ENCODE measurements at regions not wholly inside any gene's neighbourhood (a gene's known extent, or its start where the extent isn't known, plus 50 kb on each side); places are given as distances from the start of the nearest gene placed in this dataset.

DNA sequence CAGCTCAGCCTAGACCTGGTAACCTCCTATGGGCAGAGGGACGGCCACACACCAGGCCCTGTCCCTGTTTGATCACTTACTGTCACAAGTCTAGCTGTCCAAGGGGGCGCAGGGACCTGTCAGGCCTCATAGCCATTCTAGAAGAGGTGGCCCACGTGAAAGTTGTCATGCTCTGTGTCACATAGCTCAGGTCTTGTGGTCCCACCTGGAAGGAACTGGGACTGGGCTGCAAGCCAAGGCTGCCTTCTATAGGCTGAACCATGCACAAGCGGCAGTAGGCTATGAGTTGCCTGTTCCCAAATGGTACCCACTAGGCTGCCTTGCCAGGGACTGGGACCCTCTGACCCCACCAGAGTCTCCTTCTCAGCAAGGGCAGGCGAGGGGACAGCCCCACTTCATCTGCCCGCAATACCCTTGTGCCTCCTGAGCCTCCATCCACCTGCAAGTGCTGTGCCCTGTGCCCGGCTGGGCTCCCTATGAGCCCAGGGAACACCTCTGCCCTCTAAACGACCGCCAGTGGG lies 177.5 kb downstream of the ANAPC1 start:
- Histone ChIP-seq H3K4me3 (ENCODE audit: control extremely low read depth in 1 of 5, extremely low read depth in 1 of 5, insufficient read depth in 1 of 5, low read depth in 2 of 5, low read length in 4 of 5) (no peak overlapping the region), H3K79me2 (ENCODE audit: control insufficient read depth, insufficient read depth, low read length) (no peaks in the 10 kb centered on the region), H3K4me2 (replicated peaks; ENCODE audit: low read depth, low read length, poor library complexity, severe bottlenecking) (no peak overlapping the region), H2AFZ (ENCODE audit: insufficient read depth, low read depth, low read length, poor library complexity, severe bottlenecking) (no peak overlapping the region), H3K4me1 (ENCODE audit: control insufficient read depth in 2 of 2, insufficient read depth in 2 of 2, low read length in 2 of 2) (peaks cover 0 to 12% of the 10 kb centered on the region in 2 donors), H3K36me3 (replicated peaks in 1 of 2; ENCODE audit: control extremely low read depth in 1 of 2, control insufficient read depth in 1 of 2, extremely low read depth in 1 of 2, insufficient read depth in 2 of 2, low read length in 1 of 2) (no peaks in the 10 kb centered on the region), H4K20me1 (ENCODE audit: control insufficient read depth, insufficient read depth, low read length, poor library complexity, severe bottlenecking) (no peaks in the 10 kb centered on the region), H3K9me3 (ENCODE audit: control extremely low read depth in 1 of 3, control insufficient read depth in 2 of 3, insufficient read depth in 1 of 3, low read length in 2 of 3) (peaks cover 0 to 5% (median 0%) of the 10 kb centered on the region in 3 donors), H3K27ac (ENCODE audit: low read length in 2 of 2) (no peak overlapping the region), H3K27me3 (replicated peaks in 1 of 4; ENCODE audit: control extremely low read depth in 1 of 4, control insufficient read depth in 3 of 4, insufficient read depth in 4 of 4, low read length in 3 of 4) (no peaks in the 10 kb centered on the region), H3K9ac (ENCODE audit: low read length) (no peak overlapping the region)
- POLR2A ChIA-PET: no interaction called here
- intact Hi-C loops (cut with micrococcal nuclease): no loop called here
- H3K9me3 Mint-ChIP-seq (ENCODE audit: insufficient read depth): no peaks in the 10 kb centered on the region
- CTCF ChIA-PET: interaction anchor here (1.1 kb wide), 1 partner anchor 589 kb away, joined by 3 read pairs; no protein-coding TSS in a partner anchor
- H3K27me3 Mint-ChIP-seq: no peaks in the 10 kb centered on the region
- H3K27ac Mint-ChIP-seq: no peak overlapping the region
- peaks cover 22% of the 10 kb centered on the region for H3K4me1 Mint-ChIP-seq
- 74% methylated on average over 9 of the region's 9 CpGs for WGBS (ENCODE audit: insufficient coverage)
- DNase-seq (no peak), ATAC-seq (ENCODE audit: low read depth) (peak; percentile 3)
- TF ChIP-seq, protein P1, sequence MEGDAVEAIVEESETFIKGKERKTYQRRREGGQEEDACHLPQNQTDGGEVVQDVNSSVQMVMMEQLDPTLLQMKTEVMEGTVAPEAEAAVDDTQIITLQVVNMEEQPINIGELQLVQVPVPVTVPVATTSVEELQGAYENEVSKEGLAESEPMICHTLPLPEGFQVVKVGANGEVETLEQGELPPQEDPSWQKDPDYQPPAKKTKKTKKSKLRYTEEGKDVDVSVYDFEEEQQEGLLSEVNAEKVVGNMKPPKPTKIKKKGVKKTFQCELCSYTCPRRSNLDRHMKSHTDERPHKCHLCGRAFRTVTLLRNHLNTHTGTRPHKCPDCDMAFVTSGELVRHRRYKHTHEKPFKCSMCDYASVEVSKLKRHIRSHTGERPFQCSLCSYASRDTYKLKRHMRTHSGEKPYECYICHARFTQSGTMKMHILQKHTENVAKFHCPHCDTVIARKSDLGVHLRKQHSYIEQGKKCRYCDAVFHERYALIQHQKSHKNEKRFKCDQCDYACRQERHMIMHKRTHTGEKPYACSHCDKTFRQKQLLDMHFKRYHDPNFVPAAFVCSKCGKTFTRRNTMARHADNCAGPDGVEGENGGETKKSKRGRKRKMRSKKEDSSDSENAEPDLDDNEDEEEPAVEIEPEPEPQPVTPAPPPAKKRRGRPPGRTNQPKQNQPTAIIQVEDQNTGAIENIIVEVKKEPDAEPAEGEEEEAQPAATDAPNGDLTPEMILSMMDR (IDR thresholded peaks at IDR 0.05): no peak
- no peak for TF ChIP-seq EZH2 (IDR thresholded peaks at IDR 0.05; ENCODE audit: borderline replicate concordance, insufficient read depth, low read depth, low read length, poor library complexity, severe bottlenecking)
- no peak overlapping the region for H3K4me3 Mint-ChIP-seq

DNA sequence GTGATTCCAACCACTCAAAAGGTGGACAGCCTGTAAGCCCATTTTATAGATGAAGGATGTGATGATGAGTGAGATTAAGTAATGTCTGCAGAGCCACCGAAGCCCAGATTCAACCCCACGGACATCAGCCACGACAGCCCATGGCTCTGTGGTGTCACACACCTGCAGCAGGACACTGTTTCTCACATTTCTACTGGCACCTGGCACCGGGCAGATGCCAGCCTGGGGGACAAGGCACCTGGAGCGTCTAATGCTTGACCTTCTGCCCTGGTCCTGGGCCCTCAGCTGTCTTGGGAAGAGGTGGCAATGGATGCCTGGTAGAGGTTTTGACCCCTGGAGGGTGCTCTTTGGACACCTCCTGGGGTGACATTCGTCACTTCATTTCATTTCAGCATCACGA lies 176.3 kb downstream of the ANAPC1 start:
- Mint-ChIP-seq H3K4me1 (peaks cover 16% of the 10 kb centered on the region), H3K4me3 (no peak overlapping the region), H3K27me3 (no peaks in the 10 kb centered on the region), H3K27ac (no peak overlapping the region), H3K9me3 (ENCODE audit: insufficient read depth) (no peaks in the 10 kb centered on the region)
- 83% methylated on average over 5 of the region's 7 CpGs for WGBS (ENCODE audit: insufficient coverage)
- no peaks in the 10 kb centered on the region for H4K20me1 ChIP-seq (ENCODE audit: control insufficient read depth, insufficient read depth, low read length, poor library complexity, severe bottlenecking)
- POLR2A ChIA-PET: no interaction called here
- no peaks in the 10 kb centered on the region for H3K79me2 ChIP-seq (ENCODE audit: control insufficient read depth, insufficient read depth, low read length)
- no peaks in the 10 kb centered on the region for H3K36me3 ChIP-seq (replicated peaks in 1 of 2; ENCODE audit: control extremely low read depth in 1 of 2, control insufficient read depth in 1 of 2, extremely low read depth in 1 of 2, insufficient read depth in 2 of 2, low read length in 1 of 2)
- peaks cover 0 to 6% of the 10 kb centered on the region in 2 donors for H3K4me1 ChIP-seq (ENCODE audit: control insufficient read depth in 2 of 2, insufficient read depth in 2 of 2, low read length in 2 of 2)
- H3K9me3 ChIP-seq (ENCODE audit: control extremely low read depth in 1 of 3, control insufficient read depth in 2 of 3, insufficient read depth in 1 of 3, low read length in 2 of 3): peaks cover 0 to 5% (median 0%) of the 10 kb centered on the region in 3 donors
- H3K27me3 ChIP-seq (replicated peaks in 1 of 4; ENCODE audit: control extremely low read depth in 1 of 4, control insufficient read depth in 3 of 4, insufficient read depth in 4 of 4, low read length in 3 of 4): no peaks in the 10 kb centered on the region
- H3K9ac ChIP-seq (ENCODE audit: low read length): no peak overlapping the region
- no peak for DNase-seq
- TF ChIP-seq, protein P1 (IDR thresholded peaks at IDR 0.05): no peak
- no peak for TF ChIP-seq EZH2 (IDR thresholded peaks at IDR 0.05; ENCODE audit: borderline replicate concordance, insufficient read depth, low read depth, low read length, poor library complexity, severe bottlenecking)
- intact Hi-C loops (cut with micrococcal nuclease): no loop called here
- no peak overlapping the region for H3K27ac ChIP-seq (ENCODE audit: low read length in 2 of 2)
- H3K4me2 ChIP-seq (replicated peaks; ENCODE audit: low read depth, low read length, poor library complexity, severe bottlenecking): no peak overlapping the region
- no peak overlapping the region for H3K4me3 ChIP-seq (ENCODE audit: control extremely low read depth in 1 of 5, extremely low read depth in 1 of 5, insufficient read depth in 1 of 5, low read depth in 2 of 5, low read length in 4 of 5)
- ATAC-seq (ENCODE audit: low read depth): no peak
- CTCF ChIA-PET: interaction anchor here (1.1 to 1.2 kb wide), 2 partner anchors 9 to 590 kb away, joined by 3 read pairs; no protein-coding TSS in a partner anchor
- H2AFZ ChIP-seq (ENCODE audit: insufficient read depth, low read depth, low read length, poor library complexity, severe bottlenecking): no peak overlapping the region
